Osteocyte (in vitro differentiated cells): ENCODE measurements at regions not wholly inside any gene's neighbourhood (a gene's known extent, or its start where the extent isn't known, plus 50 kb on each side); places are given as distances from the start of the nearest gene placed in this dataset.

Source experiments
- DNase-seq: peaks from one replicate; pipeline ENCODE4 v3.0.0; 2021; ENCODE audit warnings: mixed read lengths; ENCODE audit not compliant: unreplicated experiment; ENCODE audit errors: extremely low spot score
- H3K27ac Mint-ChIP-seq: one replicate; pipeline ENCODE4 v1.8.0; 2021; ENCODE audit warnings: mild to moderate bottlenecking, mixed read lengths; ENCODE audit not compliant: unreplicated experiment
- H3K27me3 Mint-ChIP-seq: one replicate; pipeline ENCODE4 v1.8.0; 2021; ENCODE audit warnings: mixed read lengths; ENCODE audit not compliant: unreplicated experiment
- H3K36me3 Mint-ChIP-seq: one replicate; pipeline ENCODE4 v1.8.0; 2021; ENCODE audit warnings: mixed read lengths; ENCODE audit not compliant: unreplicated experiment
- H3K4me1 Mint-ChIP-seq: one replicate; pipeline ENCODE4 v1.8.0; 2021; ENCODE audit warnings: mixed read lengths; ENCODE audit not compliant: unreplicated experiment
- H3K4me3 Mint-ChIP-seq: one replicate; pipeline ENCODE4 v1.8.0; 2021; ENCODE audit warnings: mild to moderate bottlenecking, moderate library complexity, mixed read lengths; ENCODE audit not compliant: unreplicated experiment
- H3K9me3 Mint-ChIP-seq: one replicate; pipeline ENCODE4 v1.8.0; 2021; ENCODE audit warnings: mixed read lengths; ENCODE audit not compliant: unreplicated experiment
- CTCF ChIP-seq: fragments of 200-600 bp; sonication (generic); IDR thresholded peaks from 2 replicates; pipeline ENCODE4 v1.5.0; 2021; ENCODE audit warnings: antibody characterized with exemption, mild to moderate bottlenecking, moderate library complexity

GRCh38 chr13:90696254-90696653, 651.2 kb upstream of the MIR17HG start:
- Mint-ChIP-seq H3K9me3 (no peaks in the 10 kb centered on the region), H3K4me3 (no peak overlapping the region), H3K27ac (no peak overlapping the region), H3K36me3 (no peaks in the 10 kb centered on the region), H3K27me3 (no peaks in the 10 kb centered on the region), H3K4me1 (no peaks in the 10 kb centered on the region)
- DNase-seq: no peak
- TF ChIP-seq CTCF: no peak

GRCh38 chr13:90696656-90697055, 650.8 kb upstream of the MIR17HG start:
- H3K27ac Mint-ChIP-seq: no peak overlapping the region
- no peak for DNase-seq
- no peaks in the 10 kb centered on the region for H3K9me3 Mint-ChIP-seq
- H3K27me3 Mint-ChIP-seq: no peaks in the 10 kb centered on the region
- H3K4me1 Mint-ChIP-seq: no peaks in the 10 kb centered on the region
- no peaks in the 10 kb centered on the region for H3K36me3 Mint-ChIP-seq
- H3K4me3 Mint-ChIP-seq: no peak overlapping the region
- TF ChIP-seq CTCF: no peak

GRCh38 chr13:90700340-90700739, 647.1 kb upstream of the MIR17HG start:
- Mint-ChIP-seq H3K4me1 (no peaks in the 10 kb centered on the region), H3K36me3 (no peaks in the 10 kb centered on the region), H3K9me3 (peaks cover 14% of the 10 kb centered on the region), H3K27ac (no peak overlapping the region), H3K27me3 (no peaks in the 10 kb centered on the region), H3K4me3 (no peak overlapping the region)
- DNase-seq: no peak
- no peak for TF ChIP-seq CTCF

GRCh38 chr13:90701264-90701663, 646.2 kb upstream of the MIR17HG start:
- H3K4me1 Mint-ChIP-seq: no peaks in the 10 kb centered on the region
- no peak for TF ChIP-seq CTCF
- no peak overlapping the region for H3K27ac Mint-ChIP-seq
- peaks cover 15% of the 10 kb centered on the region for H3K9me3 Mint-ChIP-seq
- no peaks in the 10 kb centered on the region for H3K27me3 Mint-ChIP-seq
- no peak overlapping the region for H3K4me3 Mint-ChIP-seq
- no peak for DNase-seq
- no peaks in the 10 kb centered on the region for H3K36me3 Mint-ChIP-seq

- no peak overlapping the region for H3K27ac Mint-ChIP-seq
- H3K36me3 Mint-ChIP-seq: no peaks in the 10 kb centered on the region
- H3K27me3 Mint-ChIP-seq: no peaks in the 10 kb centered on the region
- no peak for TF ChIP-seq CTCF
- H3K4me3 Mint-ChIP-seq: no peak overlapping the region
- H3K4me1 Mint-ChIP-seq: no peaks in the 10 kb centered on the region
- no peak for DNase-seq
- H3K9me3 Mint-ChIP-seq: peaks cover 19% of the 10 kb centered on the region
These were observed 645.4 kb upstream of the MIR17HG start for GRCh38 chr13:90702050-90702449.
